Superior temporal gyrus (tissue), 1 donor: ENCODE measurements at regions not wholly inside any gene's neighbourhood (a gene's known extent, or its start where the extent isn't known, plus 50 kb on each side); places are given as distances from the start of the nearest gene placed in this dataset.
"Not testable (repeated sequence)": the region's sequence is repeated elsewhere in the genome, so short reads cannot be mapped to it uniquely, and the experiment has no call there.

Experiments
- DNase-seq: peaks from one replicate; pipeline ENCODE4 v3.0.0-alpha.2; 2016; ENCODE audit errors: extremely low spot score

DNA sequence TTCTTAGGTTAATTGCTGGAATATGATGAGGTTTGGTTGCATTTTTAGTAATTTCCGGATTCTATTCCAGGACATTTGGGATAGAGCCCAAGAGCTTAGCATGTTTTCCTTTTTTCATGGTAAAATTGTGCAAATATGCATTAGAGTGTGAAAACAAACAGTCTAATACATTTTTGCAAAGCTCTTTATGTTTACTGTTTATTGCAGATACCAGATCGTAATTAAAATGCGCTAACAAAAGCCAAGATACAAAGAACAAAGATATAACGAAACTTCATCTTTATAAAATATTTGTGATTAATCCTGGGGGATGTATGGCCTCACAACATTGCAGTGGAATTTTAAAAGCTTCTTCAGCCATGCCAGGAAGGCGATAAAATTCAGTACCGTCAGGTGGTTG, 94.5 kb upstream of the TBC1D5 start:
- no peak for DNase-seq

DNA sequence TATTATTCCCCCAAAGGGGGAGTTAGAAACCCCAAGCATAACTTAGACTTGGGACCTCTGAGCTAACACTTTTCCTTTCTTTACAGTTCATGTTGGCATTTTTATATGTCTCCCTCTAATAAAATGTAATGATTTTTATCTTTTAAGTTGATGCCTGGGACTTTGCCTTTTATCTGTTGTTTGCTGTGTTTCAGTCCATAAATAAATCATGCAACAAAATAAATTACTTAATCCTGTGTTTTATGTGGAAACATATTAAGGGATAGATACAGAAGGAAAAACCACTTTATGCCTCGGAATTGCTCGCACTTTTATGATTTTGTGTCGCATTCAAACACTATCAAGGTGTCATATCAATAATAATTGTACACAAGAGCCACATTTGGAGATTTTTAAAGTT, 93.7 kb upstream of the TBC1D5 start:
- no peak for DNase-seq

- DNase-seq, result no peak
Measured at GRCh38 chr3:17833786-17834559, 91.5 kb upstream of the TBC1D5 start.

GRCh38 chr3:17832016-17832415, 89.6 kb upstream of the TBC1D5 start:
- no peak for DNase-seq

GRCh38 chr3:17831366-17831765, 88.9 kb upstream of the TBC1D5 start:
- no peak for DNase-seq

GRCh38 chr3:17830788-17831187, 88.4 kb upstream of the TBC1D5 start:
- no peak for DNase-seq

DNA sequence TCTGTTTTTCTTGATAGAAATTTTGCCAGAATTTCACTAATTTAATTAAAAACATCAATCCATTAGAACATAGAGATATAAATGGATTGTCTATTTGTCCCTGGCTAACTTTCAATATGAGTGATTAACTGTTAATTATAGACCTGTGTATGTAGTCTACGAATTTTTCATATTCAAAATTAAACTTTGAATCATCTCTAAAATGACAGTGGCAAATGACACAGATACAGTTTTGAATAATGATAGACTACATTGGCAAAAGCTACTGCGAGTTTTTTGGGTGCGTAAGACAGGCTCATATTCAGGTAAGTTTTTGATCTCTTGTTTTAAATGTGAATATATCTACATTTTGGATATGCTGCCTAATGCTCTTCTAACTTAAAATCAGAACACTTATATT, 86.0 kb upstream of the TBC1D5 start:
- DNase-seq, result no peak

DNA sequence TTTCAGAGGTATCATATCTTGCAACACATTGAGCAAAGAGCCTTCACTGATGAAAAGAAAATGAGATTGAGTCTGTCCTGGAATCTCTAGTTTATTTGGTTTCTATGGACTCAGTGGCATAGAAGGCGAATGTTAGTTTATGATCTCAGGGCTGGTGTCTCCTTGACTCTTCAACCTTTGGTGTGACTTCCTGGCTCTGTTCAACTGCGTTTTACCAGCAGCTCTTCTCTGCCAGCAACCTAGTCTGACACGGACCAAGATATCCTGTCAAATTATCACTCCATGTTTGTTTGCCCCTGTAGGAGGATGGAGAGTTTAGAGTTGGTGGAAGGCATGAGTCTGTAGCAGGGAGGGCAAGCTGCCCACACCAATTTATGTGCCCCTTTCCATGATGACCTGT, 82.9 kb upstream of the TBC1D5 start:
- DNase-seq, result no peak

- DNase-seq, result no peak
Measured at GRCh38 chr3:17823816-17824215, 81.4 kb upstream of the TBC1D5 start.

DNA sequence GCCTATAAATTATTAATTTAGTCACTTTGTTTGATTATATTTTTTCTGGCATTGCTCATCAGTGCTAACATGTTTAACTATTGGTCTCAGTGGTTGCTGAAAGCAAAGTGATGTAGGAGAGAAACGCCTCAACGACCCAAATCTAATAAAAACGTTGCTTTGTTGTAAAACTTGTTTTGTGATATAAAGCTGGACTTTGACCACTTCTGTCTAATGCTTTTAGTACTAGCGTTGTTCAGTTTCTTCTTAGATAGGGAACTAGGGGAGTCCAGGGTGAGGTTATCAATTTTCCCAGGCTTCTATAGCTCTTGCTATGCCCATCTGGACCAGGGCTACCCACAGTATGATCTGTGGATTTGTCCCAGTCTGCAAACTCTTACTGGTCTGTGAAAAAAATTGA, 80.6 kb upstream of the TBC1D5 start:
- DNase-seq, result no peak

DNA sequence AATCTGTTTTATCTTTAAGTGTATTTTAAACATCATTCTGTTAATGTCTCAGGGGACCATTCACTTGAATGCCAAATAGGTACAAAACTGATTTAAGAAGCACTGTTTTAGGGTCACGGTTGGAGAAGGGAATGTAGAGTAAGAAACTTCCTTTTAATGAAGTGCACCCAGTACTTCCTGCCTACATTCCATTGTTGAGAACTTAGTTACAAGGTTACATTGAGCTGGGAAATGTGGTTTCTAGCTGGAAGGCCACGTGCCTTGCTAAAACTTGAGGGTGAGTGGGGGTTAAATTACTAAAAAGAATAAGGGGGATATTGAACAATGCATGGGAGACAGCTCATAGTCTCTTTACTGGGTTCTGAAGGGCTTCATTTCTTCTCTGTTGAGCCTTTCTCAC, 78.3 kb upstream of the TBC1D5 start:
- DNase-seq, result no peak

DNA sequence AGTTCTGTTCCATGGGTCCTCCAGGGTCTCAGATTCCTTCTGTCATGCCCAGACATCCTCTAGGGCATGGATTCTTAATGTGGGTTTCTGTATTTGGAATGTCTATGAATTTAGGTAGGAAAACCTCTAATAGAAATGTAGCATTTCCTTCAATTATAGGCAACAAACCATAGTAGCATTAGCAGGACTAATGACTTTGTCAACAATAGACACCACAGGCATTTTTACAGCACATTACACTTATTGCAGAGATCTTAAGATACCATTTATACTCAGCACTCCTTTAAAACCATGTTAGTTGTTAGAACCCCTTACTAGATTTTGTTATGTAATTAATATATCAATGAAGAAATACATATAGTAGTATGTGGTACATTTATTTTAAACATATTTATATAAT, 77.8 kb upstream of the TBC1D5 start:
- DNase-seq, result no peak

DNA sequence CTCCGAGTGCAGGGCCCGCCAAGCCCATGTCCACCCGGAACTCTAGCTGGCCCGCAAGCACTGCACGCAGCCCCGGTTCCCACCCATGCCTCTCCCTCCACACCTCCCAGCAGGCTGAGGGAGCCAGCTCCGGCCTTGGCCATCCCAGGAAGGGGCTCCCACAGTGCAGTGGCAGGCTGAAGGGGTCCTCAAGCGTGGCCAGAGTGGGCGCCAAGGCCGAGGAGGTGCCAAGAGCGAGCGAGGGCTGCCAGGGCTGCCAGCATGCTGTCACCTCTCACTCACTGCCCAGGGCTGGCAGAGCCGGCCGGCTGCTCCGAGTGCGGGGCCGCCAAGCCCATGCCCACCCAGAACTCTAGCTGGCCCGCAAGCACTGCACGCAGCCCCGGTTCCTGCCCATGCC, 75.5 kb upstream of the TBC1D5 start:
- DNase-seq, result not testable (repeated sequence)

DNA sequence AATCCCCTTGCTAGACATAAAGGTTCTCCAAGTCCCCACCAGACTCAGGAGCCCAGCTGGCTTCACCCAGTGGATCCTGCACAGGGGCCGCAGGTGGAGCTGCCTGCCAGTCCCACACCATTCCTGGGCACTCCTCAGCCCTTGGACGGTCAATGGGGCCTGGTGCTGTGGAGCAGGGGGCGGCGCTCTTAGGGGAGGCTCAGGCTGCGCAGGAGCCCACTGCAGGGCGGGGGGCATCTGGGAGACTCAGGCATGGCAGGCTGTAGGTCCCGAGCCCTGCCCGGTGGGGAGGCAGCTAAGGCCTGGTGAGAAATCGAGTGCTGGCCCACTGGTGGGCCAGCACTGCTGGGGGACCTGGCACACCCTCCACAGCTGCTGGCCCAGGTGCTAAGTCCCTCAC, 75.1 kb upstream of the TBC1D5 start:
- no peak for DNase-seq

GRCh38 chr3:17816839-17817238, 74.4 kb upstream of the TBC1D5 start:
- not testable (repeated sequence) for DNase-seq

GRCh38 chr3:17812328-17812727, 69.9 kb upstream of the TBC1D5 start:
- DNase-seq, result not testable (repeated sequence)

GRCh38 chr3:17811646-17812045, 69.2 kb upstream of the TBC1D5 start:
- no peak for DNase-seq

DNA sequence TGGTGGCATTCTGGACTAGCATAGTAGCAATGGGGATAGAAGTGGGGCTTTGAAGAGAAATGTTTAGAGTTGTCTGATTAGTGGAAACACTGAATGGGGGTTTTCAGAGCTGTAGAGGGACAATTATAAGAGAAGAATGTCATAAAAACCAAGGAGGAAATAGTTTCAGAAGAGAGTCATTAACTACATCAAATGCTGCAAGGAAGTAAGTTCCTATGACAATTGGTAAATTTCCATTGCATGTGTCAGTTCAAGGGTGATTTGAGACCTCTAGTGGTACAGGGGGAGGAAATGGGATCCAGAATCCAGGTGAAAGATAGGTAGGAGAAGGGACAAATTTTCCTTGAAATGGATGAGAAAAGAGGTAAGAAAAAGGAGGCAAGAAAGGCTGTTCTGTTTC, 68.3 kb upstream of the TBC1D5 start:
- DNase-seq, result no peak

DNA sequence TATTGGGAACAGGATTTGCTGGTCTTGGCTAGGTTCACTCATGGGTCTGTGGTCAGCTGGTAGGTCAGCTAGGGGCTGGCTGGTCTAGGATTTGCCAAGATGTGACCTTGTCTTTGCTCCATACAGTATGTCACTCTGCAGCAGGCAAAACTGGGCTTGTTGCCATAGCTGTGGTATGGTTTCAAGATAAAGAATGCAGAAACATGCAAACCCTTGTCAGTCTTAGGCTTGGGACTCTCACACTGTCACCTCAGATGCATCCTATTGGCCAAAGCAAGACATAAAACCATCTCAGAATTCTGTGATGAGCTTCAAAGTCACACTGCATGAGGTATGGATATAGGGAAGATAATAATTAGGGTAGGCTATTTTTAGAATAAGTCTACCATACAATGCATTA, 66.6 kb upstream of the TBC1D5 start:
- no peak for DNase-seq

- no peak for DNase-seq
Measured at GRCh38 chr3:17806876-17807275, 64.4 kb upstream of the TBC1D5 start.

DNA sequence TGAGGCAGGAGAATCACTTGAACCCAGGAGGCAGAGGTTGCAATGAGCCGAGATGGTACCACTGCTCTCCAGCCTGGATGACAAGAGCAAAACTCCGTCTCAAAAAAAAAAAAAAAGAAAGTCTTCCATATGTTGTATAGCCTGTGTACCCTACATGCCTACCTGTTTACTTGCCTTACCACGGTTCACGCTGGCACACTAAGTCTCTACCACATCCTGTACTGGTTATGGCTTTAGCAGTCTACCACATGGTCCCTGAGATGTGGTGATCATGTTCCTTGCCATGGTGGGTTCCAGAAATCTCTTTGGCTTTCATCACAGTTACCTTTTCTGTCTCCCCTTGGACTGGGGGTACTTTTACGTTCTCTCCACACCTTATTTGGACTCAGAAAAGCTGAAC, 63.8 kb upstream of the TBC1D5 start:
- DNase-seq, result no peak

DNA sequence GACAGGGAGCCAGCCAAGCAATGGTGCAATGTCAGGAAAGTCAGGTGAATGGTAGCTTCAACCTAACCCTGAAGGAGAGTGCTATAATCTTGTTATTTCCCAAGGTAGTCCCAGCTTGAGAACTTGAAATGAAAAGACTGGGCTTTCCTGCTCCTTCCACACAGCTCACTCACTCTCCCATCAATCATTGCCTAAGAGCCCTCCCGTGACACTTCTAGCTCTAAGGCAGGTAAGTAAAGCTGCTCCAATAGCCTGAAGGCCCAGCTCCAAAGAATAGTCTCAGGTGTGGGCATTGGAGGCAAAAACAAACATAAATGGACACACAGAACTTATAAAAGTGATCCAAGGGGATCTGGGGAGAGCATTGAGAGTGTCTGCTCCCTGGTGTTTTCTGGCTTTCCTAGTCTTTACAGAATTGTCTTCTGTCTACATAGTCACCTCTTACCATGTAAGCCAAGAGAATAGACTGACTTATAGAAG, 63.1 kb upstream of the TBC1D5 start:
- no peak for DNase-seq

GRCh38 chr3:17802950-17803349, 60.5 kb upstream of the TBC1D5 start:
- DNase-seq, result no peak

DNA sequence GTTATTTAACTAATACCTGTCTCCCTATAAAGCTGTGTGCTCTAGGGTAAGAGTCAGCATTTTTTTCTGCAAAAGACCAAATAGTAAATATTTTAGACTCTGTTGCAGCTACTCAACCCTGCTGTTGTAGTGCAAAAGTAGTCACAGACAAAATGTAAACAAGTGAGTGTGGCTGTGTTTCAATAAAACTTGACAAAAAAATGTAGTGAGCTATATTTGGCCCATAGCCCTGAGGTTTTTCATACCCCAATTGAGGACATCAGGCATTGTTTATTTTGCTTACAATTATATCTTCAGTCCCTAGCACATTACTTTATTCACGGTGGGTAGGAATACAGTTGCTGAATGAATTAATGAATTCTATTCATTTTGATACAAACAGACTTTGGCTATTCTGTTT, 58.7 kb upstream of the TBC1D5 start:
- no peak for DNase-seq
